Bronchial epithelial cell (primary cell): ENCODE measurements at regions not wholly inside any gene's neighbourhood (a gene's known extent, or its start where the extent isn't known, plus 50 kb on each side); places are given as distances from the start of the nearest gene placed in this dataset.

Experiments used
- DNase-seq: peaks from one replicate; pipeline ENCODE4 v3.0.0-alpha.2; 2010; ENCODE audit warnings: low read depth
- FAIRE-seq: peaks from 2 replicates; lab custom pipeline; 2011; peaks lifted over from hg19 to GRCh38; lab: Jason Lieb, UNC
- H3K27me3 ChIP-seq: 2 replicates; pipeline ENCODE4 v1.5.1; 2011; ENCODE audit warnings: low read length; ENCODE audit not compliant: control insufficient read depth, insufficient read depth
- H3K36me3 ChIP-seq: 2 replicates; pipeline ENCODE4 v1.5.1; 2011; ENCODE audit warnings: low read length; ENCODE audit not compliant: control insufficient read depth, insufficient read depth
- H3K4me3 ChIP-seq: 2 replicates; pipeline ENCODE4 v1.5.1; 2011; ENCODE audit warnings: mild to moderate bottlenecking, low read depth, low read length, control low read depth
- TF ChIP-seq, protein P1 (sequence below): IDR thresholded peaks from 2 replicates; pipeline ENCODE4 v1.5.1; 2011; ENCODE audit warnings: mild to moderate bottlenecking, moderate library complexity, low read length, control low read depth, inconsistent platforms; ENCODE audit not compliant: insufficient read depth, severe bottlenecking

DNA sequence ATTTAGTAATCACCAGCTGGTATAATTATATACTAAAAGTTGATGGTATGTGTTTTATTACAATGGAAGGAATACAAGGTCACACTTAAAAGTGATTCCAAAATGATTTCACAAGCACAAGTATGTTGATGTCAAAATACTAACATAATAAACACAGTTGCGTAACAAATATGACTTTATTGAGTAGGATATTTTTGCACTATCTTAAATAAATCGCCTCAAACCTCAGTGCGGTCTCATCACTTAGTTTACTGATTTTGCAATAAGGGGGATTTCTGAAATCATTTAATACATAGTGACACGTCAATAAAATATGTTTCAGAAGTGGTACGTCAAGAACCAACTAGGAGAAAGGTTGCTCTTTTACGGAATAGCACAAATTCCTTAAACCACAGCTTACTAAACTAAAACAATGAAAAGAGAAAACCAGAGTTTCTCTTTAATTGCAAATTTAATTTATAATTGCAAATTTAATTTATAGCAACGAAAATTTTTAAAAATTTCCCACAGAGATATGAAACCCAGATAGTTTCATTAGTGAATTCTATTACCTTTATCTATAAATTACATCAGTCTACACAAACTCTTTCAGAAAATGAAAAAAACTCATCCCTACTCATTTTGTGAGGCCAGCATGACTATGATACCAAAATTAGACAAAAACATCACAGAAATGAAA, 304.0 kb upstream of the REG3G start:
- Histone ChIP-seq H3K36me3 (no peaks in the 10 kb centered on the region), H3K27me3 (no peaks in the 10 kb centered on the region), H3K4me3 (no peak overlapping the region)
- TF ChIP-seq, protein P1, sequence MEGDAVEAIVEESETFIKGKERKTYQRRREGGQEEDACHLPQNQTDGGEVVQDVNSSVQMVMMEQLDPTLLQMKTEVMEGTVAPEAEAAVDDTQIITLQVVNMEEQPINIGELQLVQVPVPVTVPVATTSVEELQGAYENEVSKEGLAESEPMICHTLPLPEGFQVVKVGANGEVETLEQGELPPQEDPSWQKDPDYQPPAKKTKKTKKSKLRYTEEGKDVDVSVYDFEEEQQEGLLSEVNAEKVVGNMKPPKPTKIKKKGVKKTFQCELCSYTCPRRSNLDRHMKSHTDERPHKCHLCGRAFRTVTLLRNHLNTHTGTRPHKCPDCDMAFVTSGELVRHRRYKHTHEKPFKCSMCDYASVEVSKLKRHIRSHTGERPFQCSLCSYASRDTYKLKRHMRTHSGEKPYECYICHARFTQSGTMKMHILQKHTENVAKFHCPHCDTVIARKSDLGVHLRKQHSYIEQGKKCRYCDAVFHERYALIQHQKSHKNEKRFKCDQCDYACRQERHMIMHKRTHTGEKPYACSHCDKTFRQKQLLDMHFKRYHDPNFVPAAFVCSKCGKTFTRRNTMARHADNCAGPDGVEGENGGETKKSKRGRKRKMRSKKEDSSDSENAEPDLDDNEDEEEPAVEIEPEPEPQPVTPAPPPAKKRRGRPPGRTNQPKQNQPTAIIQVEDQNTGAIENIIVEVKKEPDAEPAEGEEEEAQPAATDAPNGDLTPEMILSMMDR, result no peak
- FAIRE-seq (no peak), DNase-seq (no peak)

DNA sequence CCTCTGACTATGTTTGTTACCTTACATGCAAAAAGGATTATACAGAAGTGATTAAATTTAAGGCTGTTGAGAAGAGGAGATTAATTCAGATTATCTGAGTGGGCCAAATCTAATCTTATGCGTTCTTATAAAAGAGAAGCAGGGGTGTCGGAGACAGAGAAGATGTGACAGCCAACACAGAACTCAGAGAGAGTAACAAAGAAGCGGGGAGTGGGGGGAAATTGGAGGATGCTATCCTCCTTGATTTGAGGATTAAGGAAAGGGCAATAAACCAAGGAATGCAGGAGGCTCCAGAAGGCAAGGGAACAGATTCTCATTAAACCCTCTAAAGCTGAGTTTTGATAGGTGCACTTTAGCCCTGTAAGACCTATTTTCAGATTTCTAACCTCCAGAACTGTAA, 291.3 kb upstream of the REG3G start:
- Histone ChIP-seq H3K27me3 (no peaks in the 10 kb centered on the region), H3K4me3 (no peak overlapping the region), H3K36me3 (no peaks in the 10 kb centered on the region)
- FAIRE-seq (no peak), DNase-seq (no peak)
- TF ChIP-seq, protein P1, result no peak

DNA sequence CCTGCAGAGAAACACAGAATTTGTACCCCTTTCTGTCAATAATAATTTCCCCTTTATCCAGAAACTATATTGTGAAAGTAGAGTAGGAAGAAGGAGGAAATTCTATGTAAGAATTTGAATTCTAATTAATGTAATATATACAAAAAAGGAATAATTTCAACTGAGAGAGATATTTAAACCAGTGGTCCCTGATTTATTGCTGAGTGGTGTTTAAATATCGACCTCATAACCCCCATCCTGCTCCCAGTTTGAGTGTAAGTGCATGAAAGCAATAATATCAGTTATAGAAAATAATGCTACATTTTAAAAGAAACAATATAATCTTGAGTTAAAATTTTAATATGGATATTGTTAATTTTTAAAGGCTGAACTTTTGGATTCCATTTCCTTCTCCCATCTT, 286.2 kb upstream of the REG3G start:
- H3K4me3 ChIP-seq, result no peak overlapping the region
- no peaks in the 10 kb centered on the region for H3K36me3 ChIP-seq
- no peak for DNase-seq
- no peak for FAIRE-seq
- TF ChIP-seq, protein P1, result no peak
- no peaks in the 10 kb centered on the region for H3K27me3 ChIP-seq

DNA sequence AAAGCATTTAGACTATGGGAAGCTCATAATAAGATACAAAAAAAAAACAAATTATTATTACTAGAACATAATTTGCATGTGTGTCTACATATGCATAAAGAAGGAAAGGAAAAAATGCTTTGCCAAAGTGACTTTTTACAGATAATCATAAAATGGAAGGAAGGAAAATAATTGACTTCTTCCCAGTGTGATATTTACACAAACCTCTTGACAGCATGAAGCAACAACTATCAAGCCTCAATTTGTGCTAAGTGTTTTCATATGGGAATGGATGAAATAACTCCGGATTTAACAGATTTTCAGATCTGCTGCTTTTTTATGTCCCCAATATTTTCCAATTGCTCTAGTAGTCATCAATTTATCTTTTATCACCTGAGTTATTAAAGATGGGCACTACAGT, 275.9 kb upstream of the REG3G start:
- FAIRE-seq (no peak), DNase-seq (no peak)
- Histone ChIP-seq H3K4me3 (no peak overlapping the region), H3K36me3 (no peaks in the 10 kb centered on the region), H3K27me3 (no peaks in the 10 kb centered on the region)
- TF ChIP-seq, protein P1, result no peak

DNA sequence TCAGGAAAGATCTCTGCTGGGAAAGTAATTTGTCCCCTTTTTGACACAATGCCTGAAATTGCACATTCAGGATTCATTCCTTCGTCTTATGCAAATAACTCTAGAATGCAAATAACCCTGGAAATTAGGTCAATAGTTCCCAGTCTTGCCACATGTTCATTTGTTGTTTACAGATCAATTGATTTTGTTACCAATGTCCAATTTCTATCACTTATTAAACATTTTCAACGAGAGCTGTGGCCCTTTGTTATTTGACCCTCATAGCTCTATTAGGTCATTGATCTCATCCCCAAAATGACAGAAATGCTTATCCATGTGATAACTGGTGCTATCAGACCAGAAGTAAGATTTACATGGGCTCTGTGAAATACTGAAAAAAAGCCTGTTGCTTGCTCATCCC, 275.3 kb upstream of the REG3G start:
- Histone ChIP-seq H3K27me3 (no peaks in the 10 kb centered on the region), H3K36me3 (no peaks in the 10 kb centered on the region), H3K4me3 (no peak overlapping the region)
- FAIRE-seq, result no peak
- no peak for DNase-seq
- TF ChIP-seq, protein P1, result no peak

DNA sequence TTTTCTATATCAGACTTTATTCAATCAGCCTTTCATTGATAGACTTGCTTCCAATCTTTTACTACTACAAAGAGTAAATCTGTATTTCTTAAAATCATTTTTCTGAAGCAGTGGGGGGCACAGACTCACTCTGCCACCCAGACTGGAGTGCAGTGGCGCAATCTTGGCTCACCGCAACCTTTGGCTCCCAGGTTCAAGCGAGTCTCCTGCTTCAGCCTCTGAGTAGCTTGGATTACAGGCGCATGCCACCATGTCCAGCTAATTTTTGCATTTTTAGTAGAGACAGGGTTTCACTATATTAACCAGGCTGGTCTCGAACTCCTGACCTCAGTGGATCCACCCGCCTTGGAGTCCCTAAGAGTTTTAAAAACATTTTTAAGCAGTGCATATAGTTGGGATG, 270.6 kb upstream of the REG3G start:
- Histone ChIP-seq H3K4me3 (no peak overlapping the region), H3K36me3 (no peaks in the 10 kb centered on the region), H3K27me3 (no peaks in the 10 kb centered on the region)
- FAIRE-seq (no peak), DNase-seq (no peak)
- TF ChIP-seq, protein P1, result no peak
